Tibial nerve (tissue), 4 donors: ENCODE measurements at regions not wholly inside any gene's neighbourhood (a gene's known extent, or its start where the extent isn't known, plus 50 kb on each side); places are given as distances from the start of the nearest gene placed in this dataset.

Experiments used
- DNase-seq, 2 donors: peaks; one replicate each; pipeline ENCODE4 v3.0.0-alpha.2; 2019; ENCODE audit warnings: low spot score in 2 of 2
- H3K27ac ChIP-seq, 4 donors: fragments of 200-600 bp; sonication (generic) in 3 of 4; one replicate each; pipeline ENCODE4 v1.5.1; 2017 to 2019; ENCODE audit warnings: mild to moderate bottlenecking in 1 of 4
- H3K27me3 ChIP-seq, 2 donors: fragments of 200-600 bp; sonication (generic) in 1 of 2; one replicate each; pipeline versions ENCODE4 v1.5.1 to v1.6.0; 2017 to 2019
- H3K36me3 ChIP-seq, 3 donors: fragments of 200-600 bp; sonication (generic); one replicate each; pipeline ENCODE4 v1.5.1; 2018 to 2019
- H3K4me1 ChIP-seq, 4 donors: fragments of 200-600 bp; sonication (generic) in 3 of 4; one replicate each; pipeline ENCODE4 v1.5.1; 2017 to 2019
- H3K4me3 ChIP-seq, 4 donors: fragments of 200-600 bp; sonication (generic) in 3 of 4; one replicate each; pipeline ENCODE4 v1.5.1; 2017 to 2019; ENCODE audit warnings: mild to moderate bottlenecking in 1 of 4, moderate library complexity in 1 of 4
- H3K9me3 ChIP-seq, 4 donors: fragments of 200-600 bp; sonication (generic) in 3 of 4; one replicate each; pipeline ENCODE4 v1.5.1; 2017 to 2019
- CTCF ChIP-seq, 5 experiments: fragments of 200-600 bp in 3 of 5; fragments of 450-650 bp in 2 of 5; sonication (generic) in 3 of 5; IDR thresholded peaks; one replicate each; pipeline ENCODE4 v1.5.1; 2016 to 2019; ENCODE audit warnings: antibody characterized with exemption in 5 of 5, mild to moderate bottlenecking in 3 of 5, moderate library complexity in 2 of 5
- EP300 ChIP-seq, 2 donors: sonication (generic); formaldehyde crosslinking; IDR thresholded peaks; one replicate each; pipeline ENCODE4 v1.6.1; 2017; ENCODE audit warnings: antibody characterized with exemption in 2 of 2, mild to moderate bottlenecking in 1 of 2
- POLR2A ChIP-seq, 2 donors: fragments of 450-650 bp; IDR thresholded peaks; one replicate each; pipeline ENCODE4 v1.6.1; 2017; ENCODE audit warnings: antibody characterized with exemption in 2 of 2, mild to moderate bottlenecking in 2 of 2, moderate library complexity in 2 of 2
- WGBS, 2 donors: methylation state at CpG; one replicate each; pipeline ENCODE4 v1.1.5; 2018; 5-methylcytosine and 5-hydroxymethylcytosine counted together

GRCh38 chr9:4424891-4425290, 65.4 kb upstream of the SLC1A1 start:
- WGBS, 2 donors = 45 to 55% methylated on average over 4 of the region's 4 CpGs
- DNase-seq = no peak
- Histone ChIP-seq H3K27ac (no peak overlapping the region), H3K36me3 (no peaks in the 10 kb centered on the region), H3K4me3 (no peak overlapping the region), H3K9me3 (no peaks in the 10 kb centered on the region), H3K27me3 (no peaks in the 10 kb centered on the region), H3K4me1 (no peaks in the 10 kb centered on the region)
- TF ChIP-seq POLR2A (IDR thresholded peaks at IDR 0.05) (no peak), EP300 (IDR thresholded peaks at IDR 0.05) (no peak), CTCF (IDR thresholded peaks at IDR 0.05) (no peak)

- no peaks in the 10 kb centered on the region for H3K27me3 ChIP-seq
- H3K4me3 ChIP-seq = no peak overlapping the region
- 80 to 89% methylated on average over 1 of the region's 1 CpG for WGBS, 2 donors
- no peak for DNase-seq
- no peaks in the 10 kb centered on the region for H3K36me3 ChIP-seq
- no peak overlapping the region for H3K27ac ChIP-seq
- TF ChIP-seq EP300 (IDR thresholded peaks at IDR 0.05) = no peak
- TF ChIP-seq CTCF (IDR thresholded peaks at IDR 0.05) = no peak
- TF ChIP-seq POLR2A (IDR thresholded peaks at IDR 0.05) = no peak
- no peaks in the 10 kb centered on the region for H3K9me3 ChIP-seq
- no peaks in the 10 kb centered on the region for H3K4me1 ChIP-seq
Observed at GRCh38 chr9:4424038-4424437, 66.2 kb upstream of the SLC1A1 start.

- Histone ChIP-seq H3K4me3 (no peak overlapping the region), H3K4me1 (no peaks in the 10 kb centered on the region), H3K27ac (no peak overlapping the region), H3K27me3 (no peaks in the 10 kb centered on the region), H3K36me3 (no peaks in the 10 kb centered on the region), H3K9me3 (no peaks in the 10 kb centered on the region)
- DNase-seq = no peak
- 63 to 72% methylated on average over 4 of the region's 4 CpGs for WGBS, 2 donors
- TF ChIP-seq POLR2A (IDR thresholded peaks at IDR 0.05) (no peak), CTCF (IDR thresholded peaks at IDR 0.05) (no peak), EP300 (IDR thresholded peaks at IDR 0.05) (no peak)
Observed at GRCh38 chr9:4423207-4423610, 67.1 kb upstream of the SLC1A1 start.

GRCh38 chr9:4422495-4422894, 67.8 kb upstream of the SLC1A1 start:
- Histone ChIP-seq H3K27me3 (no peaks in the 10 kb centered on the region), H3K9me3 (no peaks in the 10 kb centered on the region), H3K27ac (no peak overlapping the region), H3K4me3 (no peak overlapping the region), H3K4me1 (no peaks in the 10 kb centered on the region), H3K36me3 (no peaks in the 10 kb centered on the region)
- TF ChIP-seq CTCF (IDR thresholded peaks at IDR 0.05) (no peak), EP300 (IDR thresholded peaks at IDR 0.05) (no peak), POLR2A (IDR thresholded peaks at IDR 0.05) (no peak)
- 73 to 78% methylated on average over 2 of the region's 2 CpGs for WGBS, 2 donors
- no peak for DNase-seq

- Histone ChIP-seq H3K4me1 (no peaks in the 10 kb centered on the region), H3K9me3 (no peaks in the 10 kb centered on the region), H3K27ac (no peak overlapping the region), H3K27me3 (no peaks in the 10 kb centered on the region), H3K4me3 (no peak overlapping the region), H3K36me3 (no peaks in the 10 kb centered on the region)
- 59 to 60% methylated on average over 1 of the region's 1 CpG for WGBS, 2 donors
- TF ChIP-seq POLR2A (IDR thresholded peaks at IDR 0.05) (no peak), EP300 (IDR thresholded peaks at IDR 0.05) (no peak), CTCF (IDR thresholded peaks at IDR 0.05) (no peak)
- DNase-seq = no peak
Observed at GRCh38 chr9:4421847-4422246, 68.4 kb upstream of the SLC1A1 start.
